OCI-LY1 (cell line): ENCODE measurements at regions not wholly inside any gene's neighbourhood (a gene's known extent, or its start where the extent isn't known, plus 50 kb on each side); places are given as distances from the start of the nearest gene placed in this dataset.

Source experiments
- H2AFZ ChIP-seq: fragments of 200-600 bp; sonication (generic), shearing (Covaris generic); 2 replicates; pipeline ENCODE4 v1.6.0; 2014; ENCODE audit warnings: antibody characterized with exemption, mild to moderate bottlenecking, low read length
- H3F3A ChIP-seq: fragments of 200-600 bp; sonication (generic), shearing (Covaris generic); 2 replicates; pipeline ENCODE4 v1.6.0; 2014; ENCODE audit warnings: mild to moderate bottlenecking, antibody characterized with exemption, low read length, moderate library complexity; ENCODE audit not compliant: insufficient read depth
- H3K27ac ChIP-seq: fragments of 200-600 bp; sonication (generic); 2 replicates; pipeline ENCODE4 v1.5.1; 2014; ENCODE audit warnings: low read length, mixed run types, mild to moderate bottlenecking, low read depth; ENCODE audit not compliant: poor library complexity, severe bottlenecking
- H3K27me3 ChIP-seq: fragments of 200-600 bp; sonication (generic); 2 replicates; pipeline ENCODE4 v1.6.0; 2014; ENCODE audit warnings: antibody characterized with exemption, mild to moderate bottlenecking, low read length, moderate library complexity; ENCODE audit not compliant: insufficient read depth
- H3K36me3 ChIP-seq: fragments of 200-600 bp; sonication (generic); 2 replicates; pipeline ENCODE4 v1.6.1; 2014; ENCODE audit warnings: mild to moderate bottlenecking, antibody characterized with exemption, low read length, moderate library complexity, mixed read lengths; ENCODE audit not compliant: insufficient read depth
- H3K4me1 ChIP-seq: fragments of 200-600 bp; sonication (generic); 2 replicates; pipeline ENCODE4 v1.5.1; 2014; ENCODE audit warnings: mild to moderate bottlenecking, low read length, moderate library complexity; ENCODE audit not compliant: insufficient read depth, severe bottlenecking
- H3K4me2 ChIP-seq: fragments of 200-600 bp; sonication (generic), shearing (Covaris generic); 2 replicates; pipeline ENCODE4 v1.6.1; 2014; ENCODE audit warnings: low read length
- H3K4me3 ChIP-seq: fragments of 200-600 bp; sonication (generic); 2 replicates; pipeline ENCODE4 v1.5.1; 2014; ENCODE audit warnings: low read length, low read depth, mild to moderate bottlenecking, mixed read lengths; ENCODE audit not compliant: poor library complexity, severe bottlenecking
- H3K79me2 ChIP-seq: fragments of 200-600 bp; shearing (Covaris generic); 2 replicates; pipeline ENCODE4 v1.6.1; 2016; ENCODE audit warnings: mixed run types, low read length, mixed read lengths; ENCODE audit not compliant: insufficient read depth
- H3K9ac ChIP-seq: fragments of 200-600 bp; sonication (generic), shearing (Covaris generic); 2 replicates; pipeline ENCODE4 v1.6.1; 2014; ENCODE audit warnings: mild to moderate bottlenecking, low read length, mixed read lengths
- H3K9me2 ChIP-seq: fragments of 200-600 bp; sonication (generic), shearing (Covaris generic); 2 replicates; pipeline ENCODE4 v1.6.1; 2014; ENCODE audit warnings: low read depth, mild to moderate bottlenecking, low read length, mixed read lengths
- H3K9me3 ChIP-seq: fragments of 200-600 bp; shearing (Covaris generic); 2 replicates; pipeline ENCODE4 v1.6.1; 2014; ENCODE audit warnings: low read length, mixed read lengths
- H4K20me1 ChIP-seq: fragments of 200-600 bp; sonication (generic), shearing (Covaris generic); 2 replicates; pipeline ENCODE4 v1.6.0; 2016; ENCODE audit warnings: mild to moderate bottlenecking, low read length; ENCODE audit not compliant: insufficient read depth
- CTCF ChIP-seq: fragments of 200-600 bp; sonication (generic), shearing (Covaris generic); IDR thresholded peaks from 2 replicates; pipeline ENCODE4 v1.5.1; 2017; ENCODE audit warnings: mild to moderate bottlenecking, antibody characterized with exemption, low read length, moderate library complexity, mixed read lengths
- EZH2 ChIP-seq: fragments of 200-600 bp; sonication (generic), shearing (Covaris generic); IDR thresholded peaks from 2 replicates; pipeline ENCODE4 v1.8.0; 2017; ENCODE audit warnings: borderline replicate concordance, mixed run types, mild to moderate bottlenecking, antibody characterized with exemption, low read length, moderate library complexity, mixed read lengths

- TF ChIP-seq CTCF (no peak), EZH2 (no peak)
- Histone ChIP-seq H3K4me1 (no peaks in the 10 kb centered on the region), H3K27me3 (no peaks in the 10 kb centered on the region), H3K4me3 (no peak overlapping the region), H3K9me2 (no peaks in the 10 kb centered on the region), H3K79me2 (no peaks in the 10 kb centered on the region), H3K4me2 (no peak overlapping the region), H3F3A (no peaks in the 10 kb centered on the region), H3K36me3 (no peaks in the 10 kb centered on the region), H2AFZ (no peak overlapping the region), H4K20me1 (no peaks in the 10 kb centered on the region), H3K9me3 (no peaks in the 10 kb centered on the region), H3K27ac (no peak overlapping the region), H3K9ac (no peak overlapping the region)
These were observed 1267.9 kb downstream of the BRD1 start for GRCh38 chr22:48559647-48560388.

GRCh38 chr22:48558606-48559402 is 1268.9 kb downstream of the BRD1 start:
- H3K9me3 ChIP-seq: no peaks in the 10 kb centered on the region
- H3K4me2 ChIP-seq: no peak overlapping the region
- H3K4me3 ChIP-seq: no peak overlapping the region
- H3K36me3 ChIP-seq: no peaks in the 10 kb centered on the region
- H3K4me1 ChIP-seq: no peaks in the 10 kb centered on the region
- H3K79me2 ChIP-seq: no peaks in the 10 kb centered on the region
- no peaks in the 10 kb centered on the region for H3F3A ChIP-seq
- no peaks in the 10 kb centered on the region for H4K20me1 ChIP-seq
- H3K9ac ChIP-seq: no peak overlapping the region
- no peaks in the 10 kb centered on the region for H3K9me2 ChIP-seq
- H3K27me3 ChIP-seq: no peaks in the 10 kb centered on the region
- TF ChIP-seq EZH2 (no peak), CTCF (no peak)
- no peak overlapping the region for H2AFZ ChIP-seq
- H3K27ac ChIP-seq: no peak overlapping the region

- no peaks in the 10 kb centered on the region for H3K9me2 ChIP-seq
These were observed 1269.7 kb downstream of the BRD1 start for GRCh38 chr22:48558016-48558415.

More at GRCh38 chr22:48558016-48558415, 1269.7 kb downstream of the BRD1 start:
- Histone ChIP-seq H3K9me3 (no peaks in the 10 kb centered on the region), H3K27me3 (no peaks in the 10 kb centered on the region), H2AFZ (no peak overlapping the region), H3K4me2 (no peak overlapping the region), H3K27ac (no peak overlapping the region), H3K79me2 (no peaks in the 10 kb centered on the region), H3K36me3 (no peaks in the 10 kb centered on the region), H3K9ac (no peak overlapping the region), H3K4me1 (no peaks in the 10 kb centered on the region), H3F3A (no peaks in the 10 kb centered on the region), H4K20me1 (no peaks in the 10 kb centered on the region), H3K4me3 (no peak overlapping the region)
- TF ChIP-seq EZH2: no peak
- TF ChIP-seq CTCF: no peak
